ENCODE measurements at regions not wholly inside any gene's neighbourhood (a gene's known extent, or its start where the extent isn't known, plus 50 kb on each side); places are given as distances from the start of the nearest gene placed in this dataset.

DNA sequence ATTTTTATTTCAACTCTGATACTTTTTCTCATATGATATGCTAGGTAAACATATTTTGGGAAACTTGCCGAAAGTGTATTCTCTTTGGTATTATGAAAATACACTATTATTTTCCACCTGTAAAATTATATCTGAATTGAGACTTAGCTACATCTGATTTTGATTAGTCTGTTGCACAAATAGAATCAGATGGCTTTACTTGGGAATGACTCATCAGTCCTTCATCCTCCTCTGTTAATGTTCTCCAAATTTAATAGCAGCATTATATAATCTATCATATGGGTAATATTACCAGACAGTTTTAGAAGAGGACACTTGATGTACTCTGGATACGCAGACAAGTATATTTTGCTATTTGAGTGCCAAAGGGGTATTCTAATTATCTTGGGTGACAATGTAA lies 245.3 kb downstream of the CTH start:
- Histone ChIP-seq H3K27me3 (no peaks in the 10 kb centered on the region), H3K36me3 (ENCODE audit: low read depth, missing control alignments) (no peaks in the 10 kb centered on the region), H3K4me1 (no peaks in the 10 kb centered on the region), H3K27ac (no peak overlapping the region), H3K4me3 (no peak overlapping the region), H3K9me3 (no peaks in the 10 kb centered on the region)
- intact Hi-C loops (cut with DNase I; ENCODE audit: low total_unique reads): no loop called here
- no peak for TF ChIP-seq POLR2A (IDR thresholded peaks at IDR 0.05)
- TF ChIP-seq, protein P1, sequence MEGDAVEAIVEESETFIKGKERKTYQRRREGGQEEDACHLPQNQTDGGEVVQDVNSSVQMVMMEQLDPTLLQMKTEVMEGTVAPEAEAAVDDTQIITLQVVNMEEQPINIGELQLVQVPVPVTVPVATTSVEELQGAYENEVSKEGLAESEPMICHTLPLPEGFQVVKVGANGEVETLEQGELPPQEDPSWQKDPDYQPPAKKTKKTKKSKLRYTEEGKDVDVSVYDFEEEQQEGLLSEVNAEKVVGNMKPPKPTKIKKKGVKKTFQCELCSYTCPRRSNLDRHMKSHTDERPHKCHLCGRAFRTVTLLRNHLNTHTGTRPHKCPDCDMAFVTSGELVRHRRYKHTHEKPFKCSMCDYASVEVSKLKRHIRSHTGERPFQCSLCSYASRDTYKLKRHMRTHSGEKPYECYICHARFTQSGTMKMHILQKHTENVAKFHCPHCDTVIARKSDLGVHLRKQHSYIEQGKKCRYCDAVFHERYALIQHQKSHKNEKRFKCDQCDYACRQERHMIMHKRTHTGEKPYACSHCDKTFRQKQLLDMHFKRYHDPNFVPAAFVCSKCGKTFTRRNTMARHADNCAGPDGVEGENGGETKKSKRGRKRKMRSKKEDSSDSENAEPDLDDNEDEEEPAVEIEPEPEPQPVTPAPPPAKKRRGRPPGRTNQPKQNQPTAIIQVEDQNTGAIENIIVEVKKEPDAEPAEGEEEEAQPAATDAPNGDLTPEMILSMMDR (IDR thresholded peaks at IDR 0.05): no peak
- no peak for DNase-seq
- 79 to 86% methylated on average over 2 of the region's 2 CpGs for WGBS, 2 donors

DNA sequence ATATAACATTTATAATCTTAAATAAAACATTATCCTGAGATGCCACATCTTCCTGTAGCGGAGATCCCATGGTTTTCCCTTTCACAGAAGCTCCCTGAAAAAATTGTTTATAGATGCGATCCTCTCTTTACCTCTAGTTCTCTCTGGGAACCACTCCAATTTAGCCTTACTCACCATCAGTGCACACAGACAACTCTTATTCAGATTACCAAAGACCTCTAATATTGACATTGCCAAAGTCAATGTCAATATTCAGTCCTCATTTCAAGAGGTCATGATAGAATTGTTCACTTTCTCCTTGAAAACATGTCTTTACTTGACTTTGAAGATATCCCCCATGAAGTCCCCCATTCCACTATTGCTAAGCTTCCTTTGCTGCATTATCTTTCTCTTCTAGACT lies 248.8 kb downstream of the CTH start:
- no peaks in the 10 kb centered on the region for H3K9me3 ChIP-seq
- WGBS, 2 donors: 90 to 94% methylated on average over 2 of the region's 2 CpGs
- no peaks in the 10 kb centered on the region for H3K36me3 ChIP-seq (ENCODE audit: low read depth, missing control alignments)
- no peak overlapping the region for H3K27ac ChIP-seq
- H3K4me3 ChIP-seq: no peak overlapping the region
- intact Hi-C loops (cut with DNase I; ENCODE audit: low total_unique reads): no loop called here
- TF ChIP-seq, protein P1 (IDR thresholded peaks at IDR 0.05): no peak
- TF ChIP-seq POLR2A (IDR thresholded peaks at IDR 0.05): no peak
- DNase-seq: no peak
- no peaks in the 10 kb centered on the region for H3K4me1 ChIP-seq
- H3K27me3 ChIP-seq: no peaks in the 10 kb centered on the region

DNA sequence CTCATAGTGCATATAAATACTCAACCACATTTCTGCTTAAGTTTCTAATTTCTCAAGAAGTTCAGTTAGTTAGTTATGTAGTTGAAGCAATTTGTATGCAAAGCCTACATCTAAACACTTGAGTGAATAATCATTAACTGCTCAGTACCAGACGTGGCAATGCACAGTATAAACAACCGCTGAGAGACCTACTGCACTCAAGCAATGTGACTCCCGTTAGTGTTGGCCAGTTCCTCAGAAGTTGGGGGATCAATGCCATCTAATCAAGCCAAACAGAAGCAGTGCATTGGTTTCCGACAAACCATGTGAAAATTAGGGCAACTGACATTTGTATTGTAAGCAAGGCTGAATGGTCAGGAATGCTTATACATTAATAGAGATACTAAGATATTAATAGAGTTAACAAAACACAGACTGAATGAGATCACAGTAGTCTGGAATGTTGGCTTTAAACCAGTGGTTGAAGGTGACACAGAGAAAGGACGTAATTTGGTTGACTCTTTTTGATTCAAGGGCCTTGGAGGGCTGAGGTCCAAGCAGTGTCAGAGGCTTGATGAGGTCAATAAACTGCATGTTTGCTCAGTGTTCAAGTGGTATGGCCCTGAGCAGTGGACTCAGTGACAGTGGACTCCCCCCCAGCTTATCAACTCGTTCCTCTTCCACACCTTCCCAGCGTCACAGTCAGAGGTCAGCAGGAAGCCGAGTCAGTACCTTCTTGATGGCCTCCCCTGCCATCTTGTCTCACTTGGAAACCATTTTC lies 255.5 kb downstream of the CTH start:
- Histone ChIP-seq H3K4me3 (no peak overlapping the region), H3K27me3 (no peaks in the 10 kb centered on the region), H3K4me1 (no peaks in the 10 kb centered on the region), H3K9me3 (no peaks in the 10 kb centered on the region), H3K36me3 (ENCODE audit: low read depth, missing control alignments) (no peaks in the 10 kb centered on the region), H3K27ac (no peak overlapping the region)
- WGBS, 2 donors: 77 to 80% methylated on average over 8 of the region's 8 CpGs
- intact Hi-C loops (cut with DNase I; ENCODE audit: low total_unique reads): no loop called here
- TF ChIP-seq, protein P1 (IDR thresholded peaks at IDR 0.05): no peak
- no peak for TF ChIP-seq POLR2A (IDR thresholded peaks at IDR 0.05)
- no peak for DNase-seq

DNA sequence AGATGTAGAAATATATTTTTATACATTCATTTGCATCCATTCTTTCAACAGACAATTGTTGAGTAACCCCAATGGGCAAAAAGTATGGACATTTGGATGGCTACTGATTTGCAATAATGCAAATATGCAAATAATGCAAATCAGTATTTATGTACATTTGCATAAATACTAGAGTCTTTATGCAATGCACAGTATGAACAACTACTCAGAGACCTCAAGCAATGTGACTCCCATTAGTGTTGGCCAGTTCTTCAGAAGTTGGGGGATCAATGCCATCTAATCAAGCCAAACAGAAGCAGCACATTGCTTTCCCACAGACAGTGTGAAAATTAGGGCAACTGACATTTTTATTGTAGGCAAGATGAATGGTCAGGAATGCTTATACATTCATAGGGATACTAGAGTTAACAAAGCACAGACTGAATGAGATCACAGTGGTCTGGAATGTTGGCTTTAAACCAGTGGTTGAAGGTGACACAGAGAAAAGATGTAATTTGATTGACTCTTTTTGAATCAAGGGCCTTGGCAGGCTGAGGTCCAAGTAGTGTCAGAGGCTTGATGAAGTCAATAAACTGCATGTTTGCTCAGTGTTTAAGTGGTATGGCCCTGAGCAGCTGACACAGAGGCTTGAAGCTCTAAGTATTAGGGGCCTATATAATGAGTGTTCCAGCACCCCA lies 256.6 kb downstream of the CTH start:
- Histone ChIP-seq H3K27me3 (no peaks in the 10 kb centered on the region), H3K4me1 (no peaks in the 10 kb centered on the region), H3K4me3 (no peak overlapping the region), H3K27ac (no peak overlapping the region), H3K36me3 (ENCODE audit: low read depth, missing control alignments) (no peaks in the 10 kb centered on the region), H3K9me3 (no peaks in the 10 kb centered on the region)
- intact Hi-C loops (cut with DNase I; ENCODE audit: low total_unique reads): no loop called here
- DNase-seq: no peak
- TF ChIP-seq, protein P1 (IDR thresholded peaks at IDR 0.05): no peak

DNA sequence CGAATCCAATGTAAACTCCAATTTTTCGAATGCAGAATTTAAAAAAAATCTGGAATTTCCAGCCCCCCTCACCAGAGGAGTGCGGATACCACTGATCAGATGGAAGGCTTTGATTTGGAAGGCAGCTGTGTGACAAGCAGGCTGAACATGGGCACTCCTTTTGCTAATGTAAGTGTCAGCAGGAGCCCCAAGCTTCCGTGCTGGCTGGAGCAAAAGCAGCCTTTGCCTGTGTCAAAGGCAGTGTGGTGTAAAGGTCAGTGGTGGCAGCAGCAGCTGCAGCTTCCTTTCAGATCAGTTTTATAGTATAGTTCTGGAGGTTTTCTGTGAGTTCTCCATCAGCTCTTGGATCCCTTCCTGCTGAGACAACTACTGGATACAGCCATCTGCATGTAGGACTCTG lies 259.9 kb downstream of the CTH start:
- Histone ChIP-seq H3K4me3 (no peak overlapping the region), H3K4me1 (no peaks in the 10 kb centered on the region), H3K27ac (no peak overlapping the region), H3K9me3 (no peaks in the 10 kb centered on the region), H3K27me3 (no peaks in the 10 kb centered on the region), H3K36me3 (ENCODE audit: low read depth, missing control alignments) (no peaks in the 10 kb centered on the region)
- TF ChIP-seq POLR2A (IDR thresholded peaks at IDR 0.05): no peak
- TF ChIP-seq, protein P1 (IDR thresholded peaks at IDR 0.05): no peak
- intact Hi-C loops (cut with DNase I; ENCODE audit: low total_unique reads): no loop called here
- WGBS, 2 donors: 77 to 80% methylated on average over 4 of the region's 4 CpGs
- no peak for DNase-seq
